ENCODE measurements at regions not wholly inside any gene's neighbourhood (a gene's known extent, or its start where the extent isn't known, plus 50 kb on each side); places are given as distances from the start of the nearest gene placed in this dataset.
A peak's percentile ranks its signal among the peaks of the same experiment; 100 is the strongest.

GRCh38 chr6:14806101-14806500 lies 439.8 kb upstream of the JARID2 start:
- TF ChIP-seq CTCF (IDR thresholded peaks at IDR 0.05; ENCODE audit: insufficient read depth, low read depth, low read length, missing control alignments): no peak
- H3K4me3 ChIP-seq (ENCODE audit: low read length): no peak overlapping the region
- no peak for DNase-seq (ENCODE audit: low read depth)

GRCh38 chr6:14807130-14807529 lies 438.7 kb upstream of the JARID2 start:
- no peak for DNase-seq (ENCODE audit: low read depth)
- no peak overlapping the region for H3K4me3 ChIP-seq (ENCODE audit: low read length)
- TF ChIP-seq CTCF (IDR thresholded peaks at IDR 0.05; ENCODE audit: insufficient read depth, low read depth, low read length, missing control alignments): no peak

- H3K4me3 ChIP-seq (ENCODE audit: low read length): no peak overlapping the region
- TF ChIP-seq CTCF (IDR thresholded peaks at IDR 0.05; ENCODE audit: insufficient read depth, low read depth, low read length, missing control alignments): no peak
- no peak for DNase-seq (ENCODE audit: low read depth)
These were observed 437.9 kb upstream of the JARID2 start for GRCh38 chr6:14807971-14808370.

- H3K4me3 ChIP-seq (ENCODE audit: low read length): no peak overlapping the region
- DNase-seq (ENCODE audit: low read depth): no peak
- TF ChIP-seq CTCF (IDR thresholded peaks at IDR 0.05; ENCODE audit: insufficient read depth, low read depth, low read length, missing control alignments): no peak
These were observed 435.8 kb upstream of the JARID2 start for GRCh38 chr6:14810021-14810420.

- peak; percentile 14 for DNase-seq (ENCODE audit: low read depth)
- TF ChIP-seq CTCF (IDR thresholded peaks at IDR 0.05; ENCODE audit: insufficient read depth, low read depth, low read length, missing control alignments): no peak
These were observed 434.0 kb upstream of the JARID2 start for GRCh38 chr6:14811775-14812428.

GRCh38 chr6:14814016-14814415 lies 431.9 kb upstream of the JARID2 start:
- no peak for TF ChIP-seq CTCF (IDR thresholded peaks at IDR 0.05; ENCODE audit: insufficient read depth, low read depth, low read length, missing control alignments)
- no peak overlapping the region for H3K4me3 ChIP-seq (ENCODE audit: low read length)
- no peak for DNase-seq (ENCODE audit: low read depth)

More at GRCh38 chr6:14811775-14812428, 434.0 kb upstream of the JARID2 start:
- no peak overlapping the region for H3K4me3 ChIP-seq (ENCODE audit: low read length)
